Osteoblast (primary cell): ENCODE measurements at regions not wholly inside any gene's neighbourhood (a gene's known extent, or its start where the extent isn't known, plus 50 kb on each side); places are given as distances from the start of the nearest gene placed in this dataset.

Experiments used
- DNase-seq: peaks from one replicate; pipeline ENCODE4 v3.0.0; 2011; ENCODE audit warnings: low spot score, mixed read lengths; ENCODE audit not compliant: insufficient read length; ENCODE audit errors: missing footprints
- H2AFZ ChIP-seq: 2 replicates; pipeline ENCODE4 v1.6.0; 2011; ENCODE audit warnings: mild to moderate bottlenecking, low read length
- H3K27ac ChIP-seq: 2 replicates; pipeline ENCODE4 v1.5.1; 2011; ENCODE audit warnings: mild to moderate bottlenecking, low read depth, low read length, moderate library complexity
- H3K27me3 ChIP-seq: 2 replicates; pipeline ENCODE4 v1.6.0; 2012; ENCODE audit warnings: mild to moderate bottlenecking, control low read depth, inconsistent platforms, low read length, moderate library complexity; ENCODE audit not compliant: insufficient read depth
- H3K36me3 ChIP-seq: 2 replicates; pipeline ENCODE4 v1.5.1; 2011; ENCODE audit warnings: mild to moderate bottlenecking, low read length, control low read depth, moderate library complexity; ENCODE audit not compliant: insufficient read depth
- H3K4me1 ChIP-seq: 2 replicates; pipeline ENCODE4 v1.5.1; 2011; ENCODE audit warnings: mild to moderate bottlenecking, low read length, control low read depth, moderate library complexity; ENCODE audit not compliant: insufficient read depth
- H3K4me2 ChIP-seq: 2 replicates; pipeline ENCODE4 v1.6.0; 2011; ENCODE audit warnings: mild to moderate bottlenecking, low read length; ENCODE audit not compliant: insufficient read depth
- H3K4me3 ChIP-seq: fragments of 200-600 bp; sonication (generic); 3 replicates; pipeline ENCODE4 v1.5.1; 2012; ENCODE audit warnings: mild to moderate bottlenecking, low read length, inconsistent platforms; ENCODE audit not compliant: insufficient read depth
- H3K79me2 ChIP-seq: 2 replicates; pipeline ENCODE4 v1.6.0; 2012; ENCODE audit warnings: mild to moderate bottlenecking, low read length, control low read depth, inconsistent platforms; ENCODE audit not compliant: insufficient read depth
- H3K9me3 ChIP-seq: 2 replicates; pipeline ENCODE4 v1.5.1; 2011; ENCODE audit warnings: low read depth, low read length, control low read depth
- H4K20me1 ChIP-seq: 2 replicates; pipeline ENCODE4 v1.6.0; 2012; ENCODE audit warnings: mild to moderate bottlenecking, low read length, control low read depth; ENCODE audit not compliant: insufficient read depth
- CTCF ChIP-seq: IDR thresholded peaks from 2 replicates; pipeline ENCODE4 v1.5.1; 2011; ENCODE audit warnings: mild to moderate bottlenecking, low read depth, low read length, moderate library complexity; ENCODE audit errors: extremely low read depth

GRCh38 chrX:14084466-14084865, 54.8 kb upstream of the GEMIN8 start:
- no peak for TF ChIP-seq CTCF
- H3K36me3 ChIP-seq = no peaks in the 10 kb centered on the region
- H3K9me3 ChIP-seq = no peaks in the 10 kb centered on the region
- peaks cover 3% of the 10 kb centered on the region for H3K27me3 ChIP-seq
- H3K79me2 ChIP-seq = no peaks in the 10 kb centered on the region
- no peak overlapping the region for H3K4me3 ChIP-seq
- H3K4me2 ChIP-seq = no peak overlapping the region
- no peaks in the 10 kb centered on the region for H4K20me1 ChIP-seq
- H3K27ac ChIP-seq = no peak overlapping the region
- H2AFZ ChIP-seq = no peak overlapping the region
- H3K4me1 ChIP-seq = no peaks in the 10 kb centered on the region
- DNase-seq = no peak

GRCh38 chrX:14083783-14084182, 54.1 kb upstream of the GEMIN8 start:
- no peak overlapping the region for H3K4me3 ChIP-seq
- no peaks in the 10 kb centered on the region for H3K9me3 ChIP-seq
- no peaks in the 10 kb centered on the region for H3K79me2 ChIP-seq
- TF ChIP-seq CTCF = no peak
- no peaks in the 10 kb centered on the region for H3K4me1 ChIP-seq
- H4K20me1 ChIP-seq = no peaks in the 10 kb centered on the region
- H3K27ac ChIP-seq = no peak overlapping the region
- no peaks in the 10 kb centered on the region for H3K36me3 ChIP-seq
- H3K27me3 ChIP-seq = peaks cover 3% of the 10 kb centered on the region
- H3K4me2 ChIP-seq = no peak overlapping the region
- no peak for DNase-seq
- H2AFZ ChIP-seq = no peak overlapping the region

GRCh38 chrX:14079891-14080430, 50.3 kb upstream of the GEMIN8 start:
- no peak overlapping the region for H3K4me2 ChIP-seq
- H4K20me1 ChIP-seq = no peaks in the 10 kb centered on the region
- H3K9me3 ChIP-seq = no peaks in the 10 kb centered on the region
- DNase-seq = no peak
- no peaks in the 10 kb centered on the region for H3K36me3 ChIP-seq
- H3K4me1 ChIP-seq = no peaks in the 10 kb centered on the region
- H3K79me2 ChIP-seq = no peaks in the 10 kb centered on the region
- H3K27ac ChIP-seq = no peak overlapping the region
- H2AFZ ChIP-seq = no peak overlapping the region
- no peak overlapping the region for H3K4me3 ChIP-seq
- peaks cover 3% of the 10 kb centered on the region for H3K27me3 ChIP-seq
- TF ChIP-seq CTCF = no peak
